GM19395 (cell line): ENCODE measurements at regions not wholly inside any gene's neighbourhood (a gene's known extent, or its start where the extent isn't known, plus 50 kb on each side); places are given as distances from the start of the nearest gene placed in this dataset.

ENCODE experiments used
- ATAC-seq: cut with Tn5 transposase; IDR thresholded peaks from one replicate; pipeline ENCODE4 v1.9.1; 2021; ENCODE audit warnings: mild to moderate bottlenecking, moderate library complexity; ENCODE audit not compliant: unreplicated experiment

GRCh38 chr5:142509026-142509425, 176.9 kb downstream of the FGF1 start:
- no peak for ATAC-seq

GRCh38 chr5:142508591-142508990, 177.3 kb downstream of the FGF1 start:
- no peak for ATAC-seq

GRCh38 chr5:142507531-142508372, 178.1 kb downstream of the FGF1 start:
- no peak for ATAC-seq

GRCh38 chr5:142506756-142507155, 179.1 kb downstream of the FGF1 start:
- ATAC-seq = no peak

- no peak for ATAC-seq
Observed at GRCh38 chr5:142506046-142506445, 179.8 kb downstream of the FGF1 start.

DNA sequence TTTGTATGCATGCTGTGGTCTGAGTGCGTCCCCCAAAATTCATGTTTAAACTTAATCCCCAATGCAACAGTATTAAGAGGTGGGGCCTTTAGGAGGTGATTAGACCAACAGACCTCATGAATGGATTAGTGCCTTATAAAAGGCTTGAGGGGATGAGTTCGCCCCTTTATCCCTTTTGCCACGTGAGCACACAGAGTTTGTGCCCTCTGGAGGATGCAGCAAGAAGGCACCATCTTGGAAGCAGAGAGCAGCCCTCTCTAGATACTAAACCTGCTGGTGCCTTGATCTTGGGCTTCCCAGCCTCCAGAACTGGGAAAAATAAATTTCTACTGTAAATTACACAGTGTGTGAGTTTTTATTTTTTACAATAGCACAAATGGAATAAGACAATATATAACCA, 177.1 kb upstream of the SPRY4 start:
- no peak for ATAC-seq

DNA sequence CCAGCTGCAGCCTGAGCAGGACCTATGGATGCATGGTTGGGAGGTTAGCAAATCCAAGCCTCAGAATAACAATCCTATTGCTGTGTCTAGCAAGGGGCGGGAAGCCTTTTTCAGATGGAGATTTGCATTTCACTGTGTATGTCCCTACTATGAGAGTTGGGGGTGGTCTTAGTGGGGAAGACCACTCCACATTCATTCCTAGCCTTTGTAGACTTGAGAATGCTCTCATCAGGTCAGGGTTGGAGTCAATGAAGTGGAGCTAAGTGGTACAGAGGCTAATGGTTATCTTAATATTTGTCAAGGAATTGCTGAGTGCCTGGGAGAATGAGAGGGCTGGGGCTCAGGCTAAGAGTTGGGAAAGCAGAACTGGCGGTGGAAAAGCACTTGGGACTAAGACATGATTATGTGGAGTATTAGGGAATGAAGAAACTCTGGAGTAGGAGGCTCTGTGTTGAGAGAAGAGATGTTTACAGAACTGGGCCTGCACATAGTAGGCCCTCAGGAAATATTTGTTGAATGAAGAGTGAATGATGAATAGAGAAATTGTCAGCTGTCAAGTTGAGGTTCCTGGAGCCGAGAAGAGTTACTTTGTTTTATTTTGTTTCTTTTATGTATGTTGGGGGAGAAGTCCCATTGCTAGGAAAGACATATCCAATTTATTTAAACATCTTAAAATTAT, 175.5 kb upstream of the SPRY4 start:
- no peak for ATAC-seq

DNA sequence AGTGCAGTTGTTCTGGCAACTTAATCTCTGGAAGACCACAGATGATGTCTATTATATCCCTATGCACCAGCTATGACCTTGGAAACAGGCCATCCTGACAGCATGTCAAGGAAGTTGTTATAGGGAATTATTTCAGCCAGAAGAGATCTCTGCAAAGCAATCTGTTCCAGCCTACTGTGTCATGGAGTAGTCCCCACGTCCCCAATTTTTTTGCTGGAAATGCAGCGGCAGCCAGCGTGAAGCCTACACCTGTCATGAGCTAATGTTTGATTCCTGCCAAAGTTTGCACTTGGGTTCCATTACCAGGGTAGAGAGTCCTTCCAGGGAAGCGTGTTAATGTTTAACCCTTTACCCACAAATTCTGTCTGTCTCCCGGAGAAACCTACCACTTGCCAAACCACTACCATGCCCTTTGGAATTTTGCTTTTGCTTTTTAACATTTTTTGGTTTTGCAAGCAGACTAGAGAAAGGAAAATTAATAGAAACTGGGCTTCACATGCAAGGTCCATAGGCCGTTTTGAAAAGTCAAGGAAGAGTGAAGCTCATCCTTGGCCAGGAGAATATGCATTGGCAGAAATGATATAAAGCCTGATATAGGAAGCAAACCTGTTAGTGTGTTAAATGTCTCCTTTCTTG, 174.9 kb upstream of the SPRY4 start:
- ATAC-seq = no peak

DNA sequence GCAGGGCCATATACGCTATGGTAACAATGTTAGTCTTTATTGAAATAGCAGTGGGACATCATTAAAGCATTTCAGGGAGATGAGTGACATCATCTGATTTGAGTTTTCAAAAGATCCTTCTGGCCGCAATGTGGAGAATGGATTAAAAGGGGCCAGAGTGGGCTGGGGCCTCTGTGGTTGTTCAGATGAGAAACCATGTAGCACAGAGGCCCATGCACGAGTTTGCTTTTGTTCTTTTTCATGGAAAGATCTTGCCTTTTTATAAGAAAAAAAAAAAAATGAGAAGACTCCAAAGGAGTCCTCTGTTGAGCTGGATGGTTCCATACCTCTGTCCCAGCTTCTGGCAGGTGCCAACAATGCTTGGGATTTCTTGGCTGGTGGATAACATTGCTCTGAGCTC, 173.5 kb upstream of the SPRY4 start:
- no peak for ATAC-seq

DNA sequence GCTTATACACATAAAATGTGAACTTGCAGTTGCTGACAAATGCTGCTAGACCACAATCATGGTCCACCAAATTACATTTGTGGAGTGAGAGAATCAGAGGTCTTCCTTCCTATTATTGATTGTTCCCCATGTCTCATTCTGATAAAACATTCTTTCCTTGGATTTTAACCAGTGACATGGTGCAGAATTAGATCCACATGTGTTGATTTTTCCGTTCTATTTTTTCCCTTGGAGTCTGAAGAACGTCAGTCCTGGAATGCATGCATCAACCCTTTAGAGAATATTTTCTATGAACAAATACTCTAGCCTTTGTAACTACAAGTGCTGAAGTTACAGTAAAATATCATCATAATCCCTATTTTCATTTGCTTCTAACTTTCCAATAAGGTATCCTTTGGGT, 170.7 kb upstream of the SPRY4 start:
- no peak for ATAC-seq

DNA sequence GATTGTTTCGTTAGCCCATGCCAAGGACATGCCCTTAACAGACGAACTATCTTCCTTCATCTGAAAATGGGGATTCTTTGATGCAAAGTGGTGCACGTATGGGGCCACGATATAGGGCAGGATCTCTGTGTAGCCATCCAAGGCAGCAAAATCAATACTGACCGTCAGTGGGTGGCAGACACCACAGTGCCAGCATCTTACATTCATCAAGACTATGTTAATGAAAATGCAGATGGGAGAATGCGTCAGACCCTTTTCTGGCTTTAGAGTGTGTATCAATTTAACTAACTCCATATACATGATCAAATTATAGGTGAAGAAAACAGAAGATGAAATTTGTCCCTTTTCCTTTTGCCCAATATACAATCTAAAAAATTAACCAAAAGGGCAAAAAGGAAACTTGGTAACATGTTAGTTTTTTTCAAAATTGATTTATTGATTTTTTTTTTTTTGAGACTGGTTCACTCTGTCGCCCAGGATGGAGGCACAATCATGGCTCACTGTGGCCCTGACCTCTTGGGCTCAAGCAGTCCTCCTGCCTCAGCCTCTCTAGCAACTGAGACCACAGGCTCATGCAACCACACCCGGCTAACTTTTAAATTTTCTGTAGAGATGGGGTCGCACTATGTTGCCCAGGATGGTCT, 169.2 kb upstream of the SPRY4 start:
- no peak for ATAC-seq

- ATAC-seq = no peak
Observed at GRCh38 chr5:142492781-142493281, 168.0 kb upstream of the SPRY4 start.

DNA sequence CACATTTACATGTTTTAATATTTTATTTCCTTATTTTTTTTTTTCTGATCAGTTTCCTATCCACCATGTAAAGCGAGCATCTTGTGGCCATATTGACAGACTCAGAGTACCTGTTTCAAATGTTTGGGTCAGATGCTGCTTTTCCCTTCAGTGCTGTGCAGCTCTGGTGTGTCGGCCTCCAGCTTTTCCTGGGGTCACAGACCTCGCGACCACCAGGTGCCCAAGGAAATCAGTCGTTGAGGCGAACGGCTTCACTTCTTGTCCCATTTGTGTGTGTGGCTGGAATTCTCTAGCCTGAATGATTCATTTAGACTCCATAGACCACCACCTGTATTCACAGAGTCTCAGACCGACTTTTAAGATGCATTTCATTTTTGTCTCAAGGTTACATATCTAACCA, 166.9 kb upstream of the SPRY4 start:
- ATAC-seq = no peak

GRCh38 chr5:142491270-142491669, 166.4 kb upstream of the SPRY4 start:
- no peak for ATAC-seq

DNA sequence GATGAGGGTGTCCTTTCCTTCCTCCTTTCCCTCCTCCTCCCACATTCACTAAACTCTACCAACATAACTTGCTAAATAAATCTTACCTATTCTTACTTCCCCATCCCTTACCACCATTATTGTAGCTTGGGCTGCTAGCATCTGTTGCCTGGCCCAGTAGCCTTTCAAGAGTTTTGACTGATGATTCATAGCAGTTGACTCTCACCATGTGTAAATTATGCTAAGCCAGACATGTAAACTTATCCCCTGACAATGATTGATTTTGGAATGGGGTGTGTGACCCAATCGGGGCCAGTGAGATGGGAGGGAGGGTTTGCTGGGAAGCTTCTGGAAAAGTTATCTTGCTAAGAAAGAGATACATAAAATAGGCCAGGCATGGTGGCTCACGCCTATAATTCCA, 161.8 kb upstream of the SPRY4 start:
- no peak for ATAC-seq

DNA sequence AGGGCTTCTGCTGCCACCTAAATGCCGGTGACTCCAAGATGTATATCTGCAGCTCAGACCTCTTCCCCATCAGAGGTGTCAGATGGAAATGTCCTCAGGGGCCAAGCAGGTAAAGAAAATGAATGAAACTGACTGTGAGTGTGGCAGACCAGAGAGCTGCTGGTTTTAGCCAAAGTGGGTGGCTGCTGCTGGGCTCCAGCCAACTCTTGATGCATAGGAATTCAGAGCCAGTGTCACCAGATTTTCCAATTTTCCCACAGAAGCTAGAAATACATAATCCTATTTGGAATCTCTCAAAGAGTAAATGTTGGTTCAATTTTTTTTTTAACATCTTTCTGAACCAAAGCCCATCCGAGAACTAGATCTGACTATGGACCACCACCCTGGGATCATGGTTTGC, 161.2 kb upstream of the SPRY4 start:
- no peak for ATAC-seq

- no peak for ATAC-seq
Observed at GRCh38 chr5:142484821-142485387, 160.1 kb upstream of the SPRY4 start.

GRCh38 chr5:142482207-142482606, 157.4 kb upstream of the SPRY4 start:
- ATAC-seq = no peak

DNA sequence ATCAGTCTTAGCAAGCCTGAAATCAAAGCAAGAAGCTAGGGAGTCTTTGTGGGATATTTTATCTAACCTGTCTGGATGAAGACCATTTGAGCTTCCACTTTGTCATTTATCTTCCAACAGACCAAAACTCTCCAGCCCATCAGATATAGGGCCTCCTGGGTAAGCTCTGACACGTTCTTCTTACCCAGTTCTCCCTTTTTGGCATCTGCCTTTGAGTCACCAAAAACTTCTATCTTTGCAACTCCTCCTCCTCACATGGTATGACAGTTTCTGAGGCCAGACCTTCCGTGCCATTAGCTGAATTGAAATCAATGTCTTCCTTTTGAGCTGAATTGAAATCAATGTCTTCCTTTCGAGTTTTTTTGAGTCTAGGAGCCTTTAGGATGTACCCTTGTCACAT, 156.6 kb upstream of the SPRY4 start:
- ATAC-seq = no peak

DNA sequence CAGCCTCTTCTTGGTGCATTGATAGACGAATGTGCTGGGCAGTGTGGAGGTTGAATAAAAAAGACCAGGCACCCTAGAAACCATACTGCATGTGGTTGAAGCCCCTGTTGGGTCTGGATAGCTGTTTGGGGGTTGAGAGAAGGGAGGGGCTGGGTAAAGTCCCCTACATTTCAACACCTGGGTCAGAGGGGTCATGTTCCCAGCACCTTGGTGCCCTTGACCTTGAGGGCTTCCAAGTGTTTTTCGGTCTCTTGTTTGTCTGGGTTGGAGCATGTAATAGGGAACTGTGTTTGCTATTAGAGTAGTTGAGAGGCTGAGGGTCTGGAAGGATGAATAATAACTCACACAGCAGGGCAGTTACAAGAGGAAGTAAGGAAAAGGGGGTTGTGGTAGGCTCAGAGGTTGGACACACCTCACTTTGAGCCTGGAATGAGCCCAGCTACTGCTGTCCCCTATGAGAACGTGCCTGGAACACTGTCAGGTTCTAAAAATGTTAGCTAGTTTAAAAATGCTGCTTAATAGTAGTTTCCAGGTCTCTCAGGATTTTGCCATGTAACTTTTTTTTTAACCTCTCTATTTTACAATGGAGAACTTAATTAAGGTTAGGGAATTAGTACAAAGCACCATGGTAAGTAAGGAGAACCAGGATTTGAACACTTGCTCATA, 155.2 kb upstream of the SPRY4 start:
- no peak for ATAC-seq
